Right renal pelvis (tissue), 4 donors: ENCODE measurements at regions not wholly inside any gene's neighbourhood (a gene's known extent, or its start where the extent isn't known, plus 50 kb on each side); places are given as distances from the start of the nearest gene placed in this dataset.
"Not testable (repeated sequence)": the region's sequence is repeated elsewhere in the genome, so short reads cannot be mapped to it uniquely, and the experiment has no call there.

Source experiments
- DNase-seq, 4 donors: peaks; one replicate each; pipeline ENCODE4 v3.0.0-alpha.2; 2013; ENCODE audit warnings: low read depth in 4 of 4, low spot score in 3 of 4, missing footprints in 1 of 4

- DNase-seq, result not testable (repeated sequence)
Observed at GRCh38 chr17:64800987-64801386, 118.3 kb downstream of the LRRC37A3 start.

- DNase-seq, result not testable (repeated sequence)
Observed at GRCh38 chr17:64800361-64800895, 118.8 kb downstream of the LRRC37A3 start.

GRCh38 chr17:64799543-64800188 is 119.6 kb downstream of the LRRC37A3 start:
- DNase-seq, result not testable (repeated sequence)

- DNase-seq, result not testable (repeated sequence)
Observed at GRCh38 chr17:64798961-64799360, 120.3 kb downstream of the LRRC37A3 start.

GRCh38 chr17:64798489-64798790 is 120.8 kb downstream of the LRRC37A3 start:
- not testable (repeated sequence) for DNase-seq

- not testable (repeated sequence) for DNase-seq
Observed at GRCh38 chr17:64797746-64798488, 121.4 kb downstream of the LRRC37A3 start.

GRCh38 chr17:64795342-64795741 is 123.9 kb downstream of the LRRC37A3 start:
- DNase-seq, result not testable (repeated sequence)

GRCh38 chr17:64794548-64795274 is 124.6 kb downstream of the LRRC37A3 start:
- DNase-seq, result not testable (repeated sequence)

GRCh38 chr17:64794113-64794512 is 125.2 kb downstream of the LRRC37A3 start:
- DNase-seq, result not testable (repeated sequence)

GRCh38 chr17:64792793-64793575 is 126.3 kb downstream of the LRRC37A3 start:
- DNase-seq, result not testable (repeated sequence)

- DNase-seq, result not testable (repeated sequence)
Observed at GRCh38 chr17:64792276-64792675, 127.0 kb downstream of the LRRC37A3 start.

- not testable (repeated sequence) for DNase-seq
Observed at GRCh38 chr17:64791691-64792090, 127.6 kb downstream of the LRRC37A3 start.

- not testable (repeated sequence) for DNase-seq
Observed at GRCh38 chr17:64791226-64791625, 128.1 kb downstream of the LRRC37A3 start.

- DNase-seq, result not testable (repeated sequence)
Observed at GRCh38 chr17:64790690-64791089, 128.6 kb upstream of the SMURF2 start.

GRCh38 chr17:64790193-64790592 is 128.1 kb upstream of the SMURF2 start:
- not testable (repeated sequence) for DNase-seq

GRCh38 chr17:64789061-64789445 is 126.9 kb upstream of the SMURF2 start:
- not testable (repeated sequence) for DNase-seq

GRCh38 chr17:64788286-64789060 is 126.4 kb upstream of the SMURF2 start:
- DNase-seq, result no peak

GRCh38 chr17:64787921-64788271 is 125.8 kb upstream of the SMURF2 start:
- no peak for DNase-seq

GRCh38 chr17:64787255-64787920 is 125.3 kb upstream of the SMURF2 start:
- DNase-seq, result no peak
